ENCODE measurements at regions not wholly inside any gene's neighbourhood (a gene's known extent, or its start where the extent isn't known, plus 50 kb on each side); places are given as distances from the start of the nearest gene placed in this dataset.

DNA sequence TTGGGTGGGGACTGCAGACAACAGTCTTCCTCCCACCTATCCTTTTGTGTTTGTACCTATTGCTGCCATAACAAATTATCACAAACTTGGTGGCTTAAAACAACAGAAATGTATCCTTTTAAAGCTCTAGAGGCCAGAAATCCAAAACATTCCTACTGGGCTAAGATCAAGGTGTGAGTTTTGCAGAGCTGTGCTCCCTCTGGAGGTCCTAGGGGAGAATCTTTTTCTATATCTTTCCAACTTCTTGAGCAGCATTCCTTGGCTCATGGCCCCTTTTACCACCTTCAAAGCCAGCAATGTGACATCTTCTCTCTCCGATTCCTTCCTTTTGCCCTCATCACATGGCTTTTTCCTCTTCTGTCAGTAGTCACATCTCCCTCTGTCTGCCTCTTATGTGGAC, 190.6 kb downstream of the TTC8 start:
- no peak for DNase-seq (ENCODE audit: low read depth in 2 of 2)

DNA sequence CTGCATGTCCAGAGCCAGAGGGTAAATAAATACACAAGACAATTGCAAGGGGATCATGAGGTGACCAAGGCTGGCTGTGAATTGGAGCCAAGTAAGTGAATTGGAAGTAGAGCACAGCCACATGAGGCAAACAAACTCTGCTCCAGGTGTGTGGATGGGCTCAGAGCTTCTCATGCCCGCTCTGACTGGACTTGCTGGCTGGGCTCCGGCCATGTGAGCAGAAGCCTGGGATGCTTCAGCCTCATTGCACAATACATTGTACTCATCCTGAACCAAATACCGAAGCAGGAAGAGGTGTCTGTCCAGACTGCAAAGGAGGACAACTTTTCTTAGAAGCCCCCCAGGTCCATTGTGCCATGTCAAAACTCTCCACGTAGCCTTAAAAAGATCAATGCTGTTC, 193.0 kb downstream of the TTC8 start:
- DNase-seq (ENCODE audit: low read depth in 2 of 2), result no peak

DNA sequence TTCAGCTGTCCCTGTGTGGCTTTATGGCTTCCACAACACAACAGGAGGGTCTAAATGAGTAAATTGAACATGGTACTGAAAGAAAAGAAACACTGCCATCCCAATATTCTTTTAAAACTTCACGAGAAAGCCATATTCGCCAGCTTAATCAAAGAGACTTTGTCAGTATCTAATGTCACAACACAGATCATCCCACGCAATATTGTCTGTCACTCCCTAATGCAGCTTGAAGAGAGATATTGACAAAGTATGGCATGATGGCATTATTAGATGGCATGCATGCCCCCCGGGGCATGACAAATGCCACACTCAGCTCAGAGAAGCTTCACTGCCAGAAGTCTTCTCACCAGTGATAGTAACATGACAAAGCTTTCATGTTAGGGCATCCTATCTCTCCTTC, 197.8 kb downstream of the TTC8 start:
- DNase-seq (ENCODE audit: low read depth in 2 of 2), result no peak

DNA sequence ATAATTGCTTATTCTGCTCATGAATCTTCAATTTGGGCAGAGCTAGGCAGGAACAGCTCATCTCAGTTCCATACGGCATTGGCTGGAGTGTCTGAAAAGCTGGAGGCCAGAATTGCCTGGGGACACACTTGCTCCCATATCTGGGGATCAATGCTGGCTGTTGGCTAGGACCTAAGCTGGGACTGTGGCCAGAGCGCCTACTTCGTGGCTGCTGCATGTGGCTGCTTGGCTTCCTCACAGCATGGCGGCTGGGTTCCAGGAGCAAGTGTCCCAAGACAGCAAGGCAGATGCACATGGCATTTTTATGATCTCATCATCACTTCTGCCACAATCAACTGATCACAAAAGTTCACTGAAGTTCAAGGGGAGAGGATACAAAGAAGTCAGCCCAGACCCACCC, 200.2 kb downstream of the TTC8 start:
- DNase-seq (ENCODE audit: low read depth in 2 of 2), result no peak

DNA sequence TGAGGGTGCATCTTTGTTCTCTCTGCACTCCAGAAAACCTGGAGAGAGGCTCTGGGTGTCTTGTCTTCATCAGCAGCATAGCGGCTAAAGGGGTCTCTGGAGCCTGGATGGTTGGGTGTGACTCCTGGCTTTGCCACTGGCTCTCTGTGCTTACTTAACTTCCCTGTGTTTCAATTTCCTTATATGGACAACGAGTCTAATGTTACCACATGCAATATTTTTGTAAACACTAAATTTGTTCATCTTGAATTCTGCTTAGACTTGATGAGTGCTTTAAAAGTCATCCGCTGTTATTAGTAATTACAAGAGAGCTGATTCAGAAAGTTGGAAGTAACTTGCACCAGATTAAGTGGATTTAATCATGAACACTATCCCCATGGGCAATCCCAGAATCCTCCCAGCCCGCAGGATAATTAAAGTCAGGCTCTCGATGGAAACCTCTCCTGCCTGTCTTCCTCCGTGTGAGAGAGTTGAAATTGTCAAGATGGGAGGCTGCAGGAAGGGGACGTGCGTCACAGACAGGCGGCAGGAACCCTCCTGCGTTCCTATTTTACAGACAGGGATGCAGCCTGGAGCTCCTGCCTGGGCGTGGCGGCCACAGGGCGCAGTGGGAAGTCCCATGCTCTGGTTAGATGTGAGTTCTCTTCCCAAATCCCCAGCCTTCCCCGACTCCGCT, 201.2 kb downstream of the TTC8 start:
- peak; percentile 95 to 96 for DNase-seq (ENCODE audit: low read depth in 2 of 2)

DNA sequence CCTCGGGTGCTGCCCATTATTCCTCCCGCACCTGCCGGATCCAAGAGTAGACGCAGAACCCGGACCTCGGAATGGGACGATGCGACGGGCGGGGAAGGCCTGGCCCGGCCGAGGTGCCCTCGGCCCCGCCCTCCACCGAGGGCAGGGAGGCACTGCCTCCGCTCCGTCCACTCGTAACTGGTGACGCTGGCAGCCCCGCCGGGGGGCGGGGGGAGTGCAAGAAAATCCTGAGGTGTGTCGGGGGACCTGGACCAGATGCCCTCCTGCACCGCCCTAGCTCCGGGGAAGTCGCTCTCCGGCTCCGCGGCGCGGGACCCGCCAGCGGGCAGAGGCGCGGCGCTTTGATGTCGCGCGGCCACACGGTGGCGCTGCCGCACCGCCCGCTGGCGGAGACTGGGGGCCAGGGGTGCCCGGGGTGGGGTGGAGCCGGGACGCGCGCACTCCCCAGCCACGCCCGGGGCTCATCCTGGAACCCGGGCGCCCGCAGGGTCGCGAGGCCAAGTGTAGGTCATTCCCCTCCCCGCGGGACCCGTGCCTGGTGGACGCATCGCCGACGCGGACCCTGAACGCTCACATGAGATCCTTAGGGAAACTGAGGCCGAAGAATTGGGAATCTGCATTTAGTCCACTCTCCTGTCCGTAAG, 202.8 kb downstream of the TTC8 start:
- no peak for DNase-seq (ENCODE audit: low read depth in 2 of 2)

DNA sequence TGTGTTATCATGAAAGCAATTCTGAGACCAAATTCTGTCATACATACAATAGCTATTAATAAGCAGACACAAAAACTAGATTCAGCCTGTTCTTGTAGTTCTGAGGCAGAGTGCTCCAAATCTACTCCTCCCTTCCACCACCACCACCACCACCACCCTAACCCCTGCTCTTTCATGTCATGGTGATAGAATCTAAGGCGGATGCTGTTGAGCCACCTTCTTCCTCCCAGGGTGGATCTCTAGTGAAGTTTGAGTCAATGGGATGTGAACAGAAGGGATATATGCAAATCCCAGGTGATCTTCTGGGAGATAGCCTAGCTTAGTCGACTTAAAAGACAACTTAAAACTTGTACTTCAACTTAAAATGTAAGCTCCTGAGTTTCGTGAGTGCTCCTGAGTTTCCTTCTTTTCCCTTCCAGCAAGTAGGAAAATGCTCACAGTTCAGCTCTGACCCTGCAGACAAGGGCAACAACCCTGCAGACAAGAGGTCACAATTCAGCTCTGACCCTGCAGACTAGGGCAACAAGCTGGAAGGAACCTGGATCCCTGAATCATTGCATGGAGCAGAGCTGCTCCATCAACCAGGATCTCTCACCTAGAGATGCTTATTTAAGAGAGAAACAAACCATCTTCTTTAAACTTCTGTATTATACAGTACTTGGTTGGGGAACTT, 204.1 kb downstream of the TTC8 start:
- no peak for DNase-seq (ENCODE audit: low read depth in 2 of 2)

DNA sequence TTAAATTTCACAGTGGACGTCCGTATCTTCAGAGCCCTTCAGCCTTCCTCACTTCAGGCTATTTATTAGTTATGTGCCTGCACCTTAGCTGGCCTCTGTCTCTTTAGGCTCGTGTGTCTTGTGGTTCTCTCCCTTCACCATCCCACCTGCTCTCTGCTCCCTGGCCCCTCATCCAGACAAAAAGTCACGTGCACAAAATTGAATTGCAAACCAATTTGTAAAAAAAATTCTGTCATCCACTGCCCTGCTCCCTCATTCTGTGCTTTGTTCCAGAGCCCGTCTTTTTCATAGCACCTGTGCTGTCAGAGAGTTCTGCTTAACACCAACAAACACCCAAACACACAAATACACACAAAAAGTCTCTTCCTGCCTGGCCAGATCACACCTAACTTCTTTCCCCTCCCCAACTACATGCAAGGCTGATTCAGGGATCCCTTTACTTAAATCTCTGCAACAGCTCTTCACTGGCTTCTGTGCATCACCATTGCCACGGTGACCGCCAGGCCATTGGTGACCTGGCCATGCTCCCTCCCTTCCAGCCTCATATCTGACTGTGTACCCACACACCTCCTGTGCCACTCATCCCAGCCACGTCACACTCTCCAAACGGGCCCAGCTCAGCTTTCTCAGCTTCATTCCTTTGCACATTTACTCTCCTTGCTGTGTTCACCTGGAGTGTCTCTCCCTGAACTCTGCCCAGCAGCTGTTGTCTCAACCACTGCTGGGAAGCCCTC, 205.7 kb downstream of the TTC8 start:
- no peak for DNase-seq (ENCODE audit: low read depth in 2 of 2)

DNA sequence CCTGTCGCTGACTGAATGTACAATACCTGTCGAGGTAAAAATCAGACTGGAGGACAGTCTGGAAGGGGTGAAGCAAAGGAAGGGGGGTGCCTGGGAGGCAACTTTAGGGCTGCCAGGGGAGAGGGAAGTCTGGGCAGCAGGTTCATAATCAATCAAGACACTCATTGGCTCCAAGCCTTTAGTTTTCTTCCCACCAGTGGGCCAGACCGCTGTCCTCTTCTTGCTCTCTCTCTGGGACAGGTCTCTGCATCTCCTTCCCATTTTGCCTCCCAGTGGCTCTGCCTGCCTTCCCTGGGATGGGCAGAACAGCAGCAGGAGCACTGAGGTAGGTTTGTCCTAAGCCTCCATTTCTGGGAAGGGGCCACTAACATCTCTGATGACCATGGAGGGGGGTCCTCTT, 206.5 kb downstream of the TTC8 start:
- DNase-seq (ENCODE audit: low read depth in 2 of 2), result no peak

DNA sequence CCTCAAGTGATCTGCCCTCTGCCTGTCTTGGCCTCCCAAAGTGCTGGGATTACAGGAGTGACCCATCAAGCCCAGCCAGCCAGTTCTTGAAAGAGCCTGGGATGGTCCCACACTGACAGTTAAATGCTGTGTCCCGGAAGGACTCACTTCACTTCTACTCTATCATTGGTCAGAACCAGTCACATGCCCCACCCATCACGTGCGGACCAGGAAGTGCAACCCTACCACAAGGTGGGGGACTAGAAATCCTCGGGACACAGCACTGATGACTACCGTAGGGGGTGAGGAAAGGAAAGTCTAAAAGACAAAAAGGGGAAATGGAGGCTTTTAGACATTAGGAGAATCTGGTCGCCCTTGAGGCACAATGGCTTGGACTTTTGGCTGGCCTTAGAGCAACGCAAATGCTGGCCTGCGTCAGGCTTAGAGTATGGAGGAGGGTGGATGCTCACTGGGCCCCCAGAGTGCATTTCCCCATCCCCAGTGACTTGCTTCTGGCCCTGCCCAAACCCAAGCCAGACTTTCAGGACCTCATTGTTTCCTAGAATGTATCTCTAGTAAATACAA, 207.7 kb downstream of the TTC8 start:
- no peak for DNase-seq (ENCODE audit: low read depth in 2 of 2)

DNA sequence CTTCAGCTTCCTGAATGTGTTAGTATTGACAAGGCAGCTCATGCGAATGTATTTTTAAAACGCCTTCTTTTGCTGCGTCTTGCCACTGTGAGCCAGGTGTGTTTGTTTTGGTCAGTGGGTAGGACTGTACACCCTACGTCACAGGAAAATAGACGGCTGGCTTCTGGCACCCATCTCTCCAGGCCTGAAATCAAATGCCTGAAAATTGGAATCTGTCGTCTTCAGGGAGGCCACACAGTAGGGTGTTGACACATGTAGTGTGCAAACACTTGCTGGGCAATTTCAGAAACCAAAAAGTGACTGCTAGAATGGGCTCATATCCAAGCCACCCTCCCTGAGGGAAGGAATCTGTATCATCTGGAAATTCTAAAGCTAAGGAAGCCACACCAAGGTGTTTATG, 209.3 kb downstream of the TTC8 start:
- DNase-seq (ENCODE audit: low read depth in 2 of 2), result no peak

DNA sequence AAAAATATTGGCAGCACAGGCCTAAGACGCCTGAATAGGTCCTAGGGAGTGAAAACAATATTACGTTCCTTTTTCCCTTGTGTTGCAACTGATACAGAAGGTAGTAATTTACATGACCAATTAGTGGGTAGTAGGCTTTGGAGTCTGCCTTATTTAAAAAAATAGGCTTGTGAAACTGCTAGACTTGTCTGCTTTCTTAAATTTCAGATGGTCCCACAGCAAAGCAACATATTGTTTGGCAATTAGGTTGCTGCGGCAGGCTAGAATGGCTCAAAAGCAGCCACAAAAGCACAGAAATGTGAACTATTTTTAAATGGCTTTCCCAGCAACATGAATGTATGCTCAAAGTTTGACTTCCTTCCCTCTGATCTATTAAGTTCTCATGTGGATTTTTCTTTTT, 211.9 kb downstream of the TTC8 start:
- no peak for DNase-seq (ENCODE audit: low read depth in 2 of 2)

DNA sequence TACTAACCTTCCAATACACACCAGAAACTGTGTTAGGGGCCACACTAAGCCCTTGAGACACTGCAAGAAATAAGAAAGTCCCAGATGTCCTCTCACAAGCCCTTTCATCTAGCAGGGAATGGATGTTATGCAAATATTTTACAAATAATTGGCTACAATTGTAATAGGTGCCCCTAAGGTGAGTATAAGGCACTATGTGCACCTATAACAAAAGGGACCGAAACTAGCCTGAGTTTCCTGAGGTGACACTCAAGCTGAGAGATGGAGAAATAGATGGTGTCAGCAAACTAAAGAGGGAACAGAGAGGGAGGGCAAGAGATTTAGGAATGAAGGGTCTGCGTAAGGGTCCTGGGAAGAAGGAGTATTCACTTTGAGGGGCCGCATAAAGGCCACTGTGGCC, 212.6 kb downstream of the TTC8 start:
- DNase-seq (ENCODE audit: low read depth in 2 of 2), result no peak

DNA sequence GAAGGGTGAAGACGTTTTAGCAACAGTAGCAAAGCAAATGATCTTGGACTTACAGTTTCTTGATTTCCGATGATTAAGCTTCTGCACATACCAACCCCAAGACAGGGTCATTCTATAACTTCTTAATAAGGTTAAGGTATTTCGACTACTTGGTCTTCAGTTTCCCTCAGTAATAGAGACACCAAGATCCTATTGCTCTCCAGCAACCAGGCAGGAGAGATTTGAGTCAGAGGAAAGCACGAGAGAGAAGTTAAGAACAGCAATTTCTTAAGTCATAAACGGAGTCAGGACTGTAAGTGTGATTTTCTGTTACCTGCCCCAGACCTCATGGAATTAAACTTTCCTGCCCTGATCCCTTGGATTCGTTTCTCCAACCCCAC, 215.6 kb downstream of the TTC8 start:
- no peak for DNase-seq (ENCODE audit: low read depth in 2 of 2)

DNA sequence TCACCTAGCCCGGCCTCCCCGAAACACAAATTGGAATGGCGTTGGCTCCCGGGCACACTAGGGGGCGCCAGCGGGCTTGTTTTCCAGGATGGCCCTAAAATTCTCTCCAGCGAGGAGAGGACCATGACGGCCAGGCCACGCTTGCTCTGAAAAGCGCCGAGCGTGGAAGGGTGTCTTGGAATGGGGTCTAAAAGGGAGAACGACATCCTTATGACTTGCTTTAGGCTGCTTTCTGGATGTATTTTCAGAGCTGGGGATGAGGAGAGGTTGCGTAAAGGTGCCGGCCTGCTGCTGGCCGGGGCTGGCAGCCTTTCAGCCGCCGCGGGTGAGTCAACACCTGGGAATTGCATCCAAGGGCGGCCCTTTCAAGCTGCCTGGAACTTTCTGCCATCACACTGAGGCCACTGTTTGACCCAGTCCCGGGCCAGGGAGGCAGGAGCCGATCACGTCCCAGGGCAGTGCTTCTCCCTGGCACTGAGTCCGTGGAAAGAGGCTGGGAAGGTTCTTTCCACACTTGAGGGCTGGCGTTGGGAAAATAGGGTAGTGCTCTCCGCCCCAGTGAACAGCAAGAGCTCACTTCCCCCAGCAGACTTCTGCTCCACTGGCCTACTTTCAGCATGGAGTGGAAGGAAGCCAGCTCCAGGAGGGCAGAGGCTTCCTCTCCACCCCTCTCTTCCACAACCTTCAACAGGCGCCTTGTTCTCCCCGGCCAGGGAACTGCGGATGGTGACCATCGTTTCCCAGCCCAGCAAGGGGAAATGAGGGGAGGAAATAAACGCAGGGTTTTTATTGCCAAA, 216.2 kb downstream of the TTC8 start:
- peak; percentile 53 to 60 for DNase-seq (ENCODE audit: low read depth in 2 of 2)

DNA sequence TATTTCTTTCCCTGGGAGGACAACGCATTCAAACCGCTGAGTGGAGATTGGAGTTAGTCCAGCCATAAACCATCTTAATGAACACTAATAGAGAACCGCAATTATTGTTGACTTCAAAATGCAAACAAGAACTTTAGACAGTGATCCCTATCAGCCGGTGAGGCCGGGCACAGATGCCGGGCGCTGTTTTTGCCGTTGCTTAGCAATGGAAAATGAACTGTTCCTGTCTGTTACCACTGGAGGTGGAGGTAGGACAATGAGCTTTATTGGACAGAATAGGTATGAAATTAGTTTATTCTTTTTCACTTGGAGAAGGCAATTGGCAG, 216.8 kb downstream of the TTC8 start:
- DNase-seq (ENCODE audit: low read depth in 2 of 2), result no peak

DNA sequence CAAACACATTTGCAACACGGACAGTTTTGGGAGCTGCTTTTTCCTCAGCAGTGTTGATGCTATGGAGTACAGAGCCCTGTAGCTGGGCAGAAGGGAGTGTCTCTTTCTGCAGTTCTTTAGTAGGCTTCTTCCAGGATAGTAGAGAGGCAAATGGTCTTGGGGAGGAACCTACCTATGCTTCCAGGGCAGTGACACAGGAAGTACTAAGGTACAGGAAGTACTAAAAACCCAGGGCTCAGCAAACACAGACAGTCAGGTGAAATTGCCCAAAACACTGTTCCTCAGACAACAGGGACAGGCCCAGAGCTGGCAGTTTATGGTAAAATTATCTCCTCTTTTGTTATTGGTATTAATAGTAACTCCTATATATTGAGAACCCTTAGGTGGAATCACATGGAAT, 217.6 kb downstream of the TTC8 start:
- DNase-seq (ENCODE audit: low read depth in 2 of 2), result no peak

DNA sequence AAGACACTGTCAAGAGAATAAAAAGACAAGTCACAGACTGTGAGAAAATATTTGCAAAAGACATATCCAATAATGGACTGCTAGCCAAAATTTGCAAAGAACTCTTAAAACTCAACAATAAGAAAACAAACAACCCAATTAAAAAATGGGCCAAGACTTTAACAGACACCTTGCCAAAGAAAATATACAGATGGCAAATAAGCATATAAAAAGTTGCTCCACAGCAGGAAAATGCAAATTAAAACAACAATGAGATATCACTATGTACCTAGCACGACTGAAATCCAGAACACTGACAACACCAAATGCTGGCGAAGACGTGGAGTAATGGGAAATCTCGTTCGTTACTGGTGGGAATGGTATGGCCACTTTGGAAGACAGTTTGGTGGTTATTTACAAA, 228.9 kb downstream of the TTC8 start:
- no peak for DNase-seq (ENCODE audit: low read depth in 2 of 2)

DNA sequence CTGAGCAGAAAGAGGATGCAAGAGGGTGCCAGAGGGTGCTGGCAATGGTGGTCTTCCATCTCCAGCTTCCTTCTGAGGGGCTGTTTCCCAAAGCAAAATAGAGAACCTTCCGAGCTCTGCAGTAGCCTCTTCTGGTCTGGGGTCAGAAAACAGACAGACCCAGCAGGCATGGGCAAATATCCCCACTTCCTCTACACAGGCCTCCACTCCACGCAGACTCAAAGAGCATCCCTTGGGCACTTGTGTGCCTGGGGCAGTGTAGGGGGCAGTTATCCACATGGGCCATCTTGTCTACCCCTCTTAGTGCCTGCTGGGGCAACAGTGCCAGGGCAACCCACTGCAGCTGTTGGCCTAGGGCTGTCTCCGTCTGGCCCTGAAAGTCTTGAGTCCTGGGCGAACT, 231.9 kb downstream of the TTC8 start:
- no peak for DNase-seq (ENCODE audit: low read depth in 2 of 2)

DNA sequence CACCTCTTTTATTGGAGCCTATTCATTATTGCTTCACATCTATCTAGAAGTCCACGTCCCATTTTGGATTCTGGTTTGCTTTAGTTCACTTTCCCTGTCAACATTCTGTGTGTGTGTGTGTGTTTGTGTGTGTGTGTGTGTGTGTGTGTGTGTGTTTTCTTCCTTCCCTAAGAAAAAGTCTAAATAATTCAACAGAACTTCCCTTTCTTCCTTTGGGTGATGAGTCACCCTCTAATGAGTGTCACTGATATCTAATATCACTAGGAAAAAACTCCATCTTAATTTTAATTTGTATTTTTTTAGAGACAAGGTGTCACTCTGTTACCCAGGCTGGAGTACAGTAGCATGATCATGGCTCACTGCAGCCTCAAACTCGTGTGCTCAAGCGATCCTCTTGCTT, 234.2 kb downstream of the TTC8 start:
- DNase-seq (ENCODE audit: low read depth in 2 of 2), result no peak

DNA sequence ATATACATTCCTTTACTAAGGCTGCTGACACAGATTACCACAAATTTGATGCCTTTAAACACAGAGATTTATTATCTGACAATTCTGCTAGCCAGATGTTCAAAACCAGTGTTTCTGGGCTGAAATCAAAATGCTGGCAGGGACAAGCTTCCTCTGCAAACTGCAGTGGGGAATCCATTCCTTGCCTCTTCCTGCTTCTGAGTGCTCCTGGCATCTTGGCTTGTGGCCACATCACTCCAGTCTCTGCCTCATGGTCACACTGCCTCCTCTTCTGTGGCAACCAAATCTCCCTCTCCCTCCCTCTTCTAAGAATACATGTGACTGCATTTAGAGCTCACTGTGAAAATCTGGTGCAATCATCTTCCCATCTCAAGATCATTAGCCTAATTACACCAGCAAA, 235.7 kb downstream of the TTC8 start:
- peak; percentile 3 to 13 for DNase-seq (ENCODE audit: low read depth in 2 of 2)

DNA sequence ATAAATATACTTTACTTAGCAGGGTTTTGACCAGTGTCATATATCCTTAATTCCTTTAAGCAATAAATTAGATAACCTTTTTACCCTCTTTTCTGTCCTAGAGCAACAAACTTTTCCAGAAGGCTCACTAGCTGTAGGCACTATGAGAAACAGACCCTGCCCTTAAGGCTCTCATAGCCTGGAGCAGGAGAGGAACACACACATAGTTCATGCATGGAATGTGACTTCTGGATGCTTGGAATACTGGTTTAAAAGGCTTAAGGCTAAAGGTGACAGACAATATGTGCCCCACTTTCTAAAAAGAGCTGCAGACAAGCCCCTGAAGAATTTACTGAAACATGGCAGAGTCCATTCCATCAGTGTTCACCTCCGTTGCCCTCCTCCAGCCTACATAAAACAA, 237.2 kb downstream of the TTC8 start:
- no peak for DNase-seq (ENCODE audit: low read depth in 2 of 2)
